Heart left ventricle (tissue), 16 donors: ENCODE measurements at regions not wholly inside any gene's neighbourhood (a gene's known extent, or its start where the extent isn't known, plus 50 kb on each side); places are given as distances from the start of the nearest gene placed in this dataset.

Experiments used
- ATAC-seq, 4 donors: fragments of 200-7000 bp; cut with Tn5 transposase; one replicate each; pipeline ENCODE4 v1.9.1; 2020 to 2022; ENCODE audit warnings: moderate library complexity in 4 of 4, mild to moderate bottlenecking in 3 of 4, moderate number of reproducible peaks in 1 of 4
- DNase-seq, 5 donors: peaks; one replicate each; pipeline ENCODE4 v3.0.0-alpha.2; 2020
- H3K27ac ChIP-seq, 12 donors: fragments of 200-600 bp; sonication (generic) in 4 of 12; one replicate each; pipeline versions ENCODE4 v1.5.0 to v1.8.0; 2016 to 2022; ENCODE audit warnings: mild to moderate bottlenecking in 2 of 12
- H3K27me3 ChIP-seq, 9 donors: fragments of 200-600 bp; sonication (generic) in 2 of 9; one replicate each; pipeline versions ENCODE4 v1.5.1 to v1.8.0; 2016 to 2022; ENCODE audit warnings: mild to moderate bottlenecking in 3 of 9
- H3K36me3 ChIP-seq, 9 donors: fragments of 200-600 bp; sonication (generic) in 2 of 9; one replicate each; pipeline versions ENCODE4 v1.5.0 to v1.8.0; 2018 to 2022; ENCODE audit warnings: mild to moderate bottlenecking in 2 of 9
- H3K4me1 ChIP-seq, 12 donors: fragments of 200-600 bp; sonication (generic) in 4 of 12; one replicate each; pipeline versions ENCODE4 v1.5.0 to v1.8.0; 2016 to 2022; ENCODE audit warnings: mild to moderate bottlenecking in 3 of 12
- H3K4me3 ChIP-seq, 12 donors: fragments of 200-600 bp; sonication (generic) in 4 of 12; one replicate each; pipeline versions ENCODE4 v1.5.0 to v1.8.0; 2017 to 2022; ENCODE audit warnings: mild to moderate bottlenecking in 9 of 12, moderate library complexity in 4 of 12
- H3K9me3 ChIP-seq, 12 donors: fragments of 200-600 bp; sonication (generic) in 4 of 12; one replicate each; pipeline versions ENCODE4 v1.5.0 to v1.8.0; 2016 to 2022; ENCODE audit warnings: mild to moderate bottlenecking in 1 of 12
- CTCF ChIP-seq, 12 donors: fragments of 200-600 bp; sonication (generic) in 4 of 12; IDR thresholded peaks; one replicate each; pipeline versions ENCODE4 v1.5.0 to v1.8.0; 2018 to 2022; ENCODE audit warnings: antibody characterized with exemption in 12 of 12, mild to moderate bottlenecking in 5 of 12
- POLR2A ChIP-seq, 2 donors: fragments of 450-650 bp; IDR thresholded peaks; one replicate each; pipeline ENCODE4 v1.6.1; 2017; ENCODE audit warnings: antibody characterized with exemption in 2 of 2, mild to moderate bottlenecking in 2 of 2, moderate library complexity in 2 of 2
- WGBS, 4 donors: extraction: QIAGEN DNeasy Blood & Tissue Kit in 2 of 4; methylation state at CpG; one replicate each; pipeline versions ENCODE4 v1.1.5 to v1.1.7; 2013 to 2018; 5-methylcytosine and 5-hydroxymethylcytosine counted together
- intact Hi-C, 10 donors: fragments of 100-400 bp; cut with DNase I; formaldehyde crosslinking; loops; one replicate each; pipeline versions ENCODE4 v1.11.1 to v1.14.2; 2022
- donor health status: ischemic (EF 13 %, LVEDD 7.1; RV severe dilation, severe dysfunction).
- donor health status: healthy with polysubstance abuse.
- donor health status: DM: no; HTN: yes; CAD: no.
- donor health status: DM: no; HTN: no; CAD: no.
- donor health status: ischemic (EF 25% LVEDD 6.9; RV normal size, moderate dysfunction).
- donor health status: ischemic (EF 25% LVEDD 5.7; RV mildly dilated, moderate dysfunction).
- donor health status: healthy.
- donor health status: DM: yes; HTN: yes; CAD: no.
- donor health status: ischemic (EF 35%, LVEDD 5.7; RV mildly dilated, moderate dysfunction).
- donor health status: nonischemic (EF 11% LVEDD 7.7; RV severe dilation, severe dysfunction).
- donor health status: DM: yes; HTN: yes; CAD: no.
- donor health status: PGD.
- donor health status: ischemic (EF 29% LVEDD 5.4; RV normal size, mild dysfunction).
- donor health status: nonischemic (EF 23%, LVEDD 6.1; RV moderate dilation, normal function).

- intact Hi-C loops, result no loop called here
- 73 to 83% (median 82%) methylated on average over 2 of the region's 2 CpGs for WGBS, 4 donors
Measured at GRCh38 chr10:111522551-111522950, 445.7 kb downstream of the ADRA2A start.

GRCh38 chr10:111523016-111523415 is 446.2 kb downstream of the ADRA2A start:
- H3K4me1 ChIP-seq, result no peaks in the 10 kb centered on the region
- no peaks in the 10 kb centered on the region for H3K36me3 ChIP-seq
- intact Hi-C loops, result no loop called here
- no peaks in the 10 kb centered on the region for H3K9me3 ChIP-seq
- no peaks in the 10 kb centered on the region for H3K27me3 ChIP-seq
- no peak overlapping the region for H3K4me3 ChIP-seq
- 68 to 71% (median 70%) methylated on average over 2 of the region's 2 CpGs for WGBS, 4 donors
- TF ChIP-seq CTCF (IDR thresholded peaks at IDR 0.05) (no peak), POLR2A (IDR thresholded peaks at IDR 0.05) (no peak)
- ATAC-seq (no peak), DNase-seq (no peak)
- H3K27ac ChIP-seq, result no peak overlapping the region

More at GRCh38 chr10:111522551-111522950, 445.7 kb downstream of the ADRA2A start:
- Histone ChIP-seq H3K4me3 (no peak overlapping the region), H3K27ac (no peak overlapping the region), H3K36me3 (no peaks in the 10 kb centered on the region), H3K9me3 (no peaks in the 10 kb centered on the region), H3K27me3 (no peaks in the 10 kb centered on the region), H3K4me1 (no peaks in the 10 kb centered on the region)
- ATAC-seq (no peak), DNase-seq (no peak)
- no peak for TF ChIP-seq CTCF (IDR thresholded peaks at IDR 0.05)
- TF ChIP-seq POLR2A (IDR thresholded peaks at IDR 0.05), result no peak

GRCh38 chr10:111524134-111524533 is 447.3 kb downstream of the ADRA2A start:
- no peak overlapping the region for H3K27ac ChIP-seq
- DNase-seq (no peak), ATAC-seq (no peak)
- intact Hi-C loops, result no loop called here
- H3K4me3 ChIP-seq, result no peak overlapping the region
- no peaks in the 10 kb centered on the region for H3K27me3 ChIP-seq
- no peak for TF ChIP-seq CTCF (IDR thresholded peaks at IDR 0.05)
- TF ChIP-seq POLR2A (IDR thresholded peaks at IDR 0.05), result no peak
- H3K9me3 ChIP-seq, result no peaks in the 10 kb centered on the region
- H3K4me1 ChIP-seq, result no peaks in the 10 kb centered on the region
- 39 to 61% (median 59%) methylated on average over 3 of the region's 3 CpGs for WGBS, 4 donors
- no peaks in the 10 kb centered on the region for H3K36me3 ChIP-seq

- Histone ChIP-seq H3K9me3 (no peaks in the 10 kb centered on the region), H3K27ac (no peak overlapping the region), H3K4me3 (no peak overlapping the region), H3K36me3 (no peaks in the 10 kb centered on the region), H3K27me3 (no peaks in the 10 kb centered on the region), H3K4me1 (no peaks in the 10 kb centered on the region)
- no peak for ATAC-seq
- intact Hi-C loops, result no loop called here
- no peak for DNase-seq
- TF ChIP-seq CTCF (IDR thresholded peaks at IDR 0.05), result no peak
- no peak for TF ChIP-seq POLR2A (IDR thresholded peaks at IDR 0.05)
Measured at GRCh38 chr10:111525696-111526095, 448.9 kb downstream of the ADRA2A start.
